GM12878 (cell line): ENCODE measurements at regions not wholly inside any gene's neighbourhood (a gene's known extent, or its start where the extent isn't known, plus 50 kb on each side); places are given as distances from the start of the nearest gene placed in this dataset.

Experiments used
- ATAC-seq: fragments of 200-7000 bp; cut with Tn5 transposase; 3 replicates; pipeline ENCODE4 v1.9.1; 2020; ENCODE audit warnings: mild to moderate bottlenecking, moderate library complexity
- BruUV-seq: library from RNA; stranded (reverse); fragments of 400-500 nt; replicated peaks from 2 replicates; lab custom pipeline; 2021; lab: Mats Ljungman, UMichigan
- CTCF ChIA-PET: fragments of 300-600 bp; sonication (Branson Sonifier 250); formaldehyde crosslinking; extraction: SDS; loops from one replicate; lab custom pipeline; 2021; ENCODE audit warnings: inconsistent platforms; lab: Yijun Ruan, JAX
- POLR2A ChIA-PET: fragments of 350-600 bp; formaldehyde crosslinking; extraction: SDS; loops from one replicate; lab custom pipeline; 2021; ENCODE audit warnings: inconsistent platforms; lab: Charles Lee
- RAD21 ChIA-PET: fragments of 300-600 bp; sonication (Branson Sonifier 250); formaldehyde crosslinking; loops from one replicate; lab custom pipeline; 2023; ENCODE audit warnings: antibody characterized with exemption; ENCODE audit not compliant: unreplicated experiment; lab: Charles Lee
- SMC1A ChIA-PET: fragments of 300-600 bp; sonication (Branson Sonifier 250); formaldehyde crosslinking; loops from one replicate; lab custom pipeline; 2023; ENCODE audit not compliant: unreplicated experiment, uncharacterized antibody; lab: Charles Lee
- DNase-seq: peaks from one replicate; pipeline ENCODE4 v3.0.0-alpha.2; 2011; ENCODE audit warnings: low read depth, low spot score
- FAIRE-seq: peaks from 3 replicates; lab custom pipeline; 2011; peaks lifted over from hg19 to GRCh38; lab: Jason Lieb, UNC
- H2AFZ ChIP-seq: 2 replicates; pipeline ENCODE4 v1.6.0; 2011; ENCODE audit warnings: low read depth, low read length, control low read depth; ENCODE audit not compliant: control insufficient read depth
- H3K27ac ChIP-seq: 2 replicates; pipeline ENCODE4 v1.5.1; 2011; ENCODE audit warnings: control low read depth; ENCODE audit not compliant: control insufficient read depth, insufficient read depth
- H3K27me3 ChIP-seq, 2 experiments: replicated peaks in 1 of 2; 2 replicates each; pipeline versions ENCODE4 v1.6.0 to v1.6.1; 2011; ENCODE audit warnings: low read length in 1 of 2; ENCODE audit not compliant: control insufficient read depth in 2 of 2, insufficient read depth in 2 of 2
- H3K36me3 ChIP-seq, 2 experiments: 2 replicates each; pipeline ENCODE4 v1.5.1; 2011; ENCODE audit warnings: low read length in 1 of 2; ENCODE audit not compliant: control insufficient read depth in 2 of 2, insufficient read depth in 2 of 2
- H3K4me1 ChIP-seq: 2 replicates; pipeline ENCODE4 v1.6.1; 2011; ENCODE audit warnings: mild to moderate bottlenecking, low read length, moderate library complexity, mixed read lengths; ENCODE audit not compliant: control insufficient read depth, insufficient read depth
- H3K4me2 ChIP-seq: 2 replicates; pipeline ENCODE4 v1.6.0; 2011; ENCODE audit warnings: control low read depth; ENCODE audit not compliant: control insufficient read depth, insufficient read depth
- H3K4me3 ChIP-seq: fragments of 200-600 bp; sonication (generic); 2 replicates; pipeline ENCODE4 v1.5.1; 2016
- H3K79me2 ChIP-seq: 2 replicates; pipeline ENCODE4 v1.6.0; 2011; ENCODE audit warnings: low read length; ENCODE audit not compliant: control insufficient read depth, insufficient read depth
- H3K9ac ChIP-seq: 2 replicates; pipeline ENCODE4 v1.8.0; 2011; ENCODE audit warnings: low read length, control low read depth, mixed read lengths; ENCODE audit not compliant: control insufficient read depth, insufficient read depth
- H3K9me3 ChIP-seq: replicated peaks from 3 replicates; pipeline ENCODE4 v1.5.1; 2011; ENCODE audit warnings: mild to moderate bottlenecking, low read length; ENCODE audit not compliant: control insufficient read depth, insufficient read depth
- H4K20me1 ChIP-seq: 2 replicates; pipeline ENCODE4 v1.6.0; 2011; ENCODE audit not compliant: control insufficient read depth, insufficient read depth
- ASH2L ChIP-seq: fragments of 300-600, 200-600 bp; sonication (generic); IDR thresholded peaks from 2 replicates; pipeline ENCODE4 v1.6.1; 2017; ENCODE audit warnings: low read depth, mild to moderate bottlenecking, borderline replicate concordance
- ATF7 ChIP-seq: fragments of 450-650 bp; IDR thresholded peaks from 2 replicates; pipeline ENCODE4 v1.6.1; 2016; ENCODE audit warnings: low read depth, mild to moderate bottlenecking
- BRCA1 ChIP-seq: IDR thresholded peaks from 2 replicates; pipeline ENCODE4 v1.6.1; 2011; ENCODE audit warnings: low read depth, low read length, improper control_type of control experiment
- DPF2 ChIP-seq: fragments of 450-650 bp; IDR thresholded peaks from 2 replicates; pipeline ENCODE4 v1.6.1; 2017; ENCODE audit warnings: mild to moderate bottlenecking
- KLF5 ChIP-seq: fragments of 450-650 bp; IDR thresholded peaks from 2 replicates; pipeline ENCODE4 v1.6.1; 2014; ENCODE audit warnings: mild to moderate bottlenecking; ENCODE audit not compliant: partially characterized antibody
- LARP7 ChIP-seq: fragments of 450-650 bp; IDR thresholded peaks from 2 replicates; pipeline ENCODE4 v1.6.1; 2017; ENCODE audit warnings: mild to moderate bottlenecking
- PAX8 ChIP-seq: fragments of 450-650 bp; IDR thresholded peaks from 2 replicates; pipeline ENCODE4 v1.6.1; 2017; ENCODE audit warnings: mild to moderate bottlenecking, moderate library complexity
- RAD21 ChIP-seq: IDR thresholded peaks from 2 replicates; pipeline ENCODE4 v1.6.1; 2011; ENCODE audit warnings: mild to moderate bottlenecking, low read depth, low read length, moderate library complexity; ENCODE audit not compliant: insufficient read depth
- SUPT20H ChIP-seq: IDR thresholded peaks from 2 replicates; pipeline ENCODE4 v1.6.1; 2011; ENCODE audit warnings: low read depth, mild to moderate bottlenecking, low read length, moderate library complexity, borderline replicate concordance; ENCODE audit not compliant: control insufficient read depth
- ZNF207 ChIP-seq: fragments of 450-650 bp; IDR thresholded peaks from 2 replicates; pipeline ENCODE4 v1.6.1; 2014; ENCODE audit warnings: antibody characterized with exemption, mild to moderate bottlenecking, borderline replicate concordance
- WGBS: methylation state at CpG from one replicate; pipeline ENCODE4 v1.1.6; 2016; ENCODE audit warnings: low lambda C conversion rate; ENCODE audit not compliant: insufficient replicate concordance, insufficient coverage; ENCODE audit errors: missing lambda C conversion rate; 5-methylcytosine and 5-hydroxymethylcytosine counted together
- in situ Hi-C: fragments of 300-500 bp; cut with MboI; formaldehyde crosslinking; loops from 9 replicates; pipeline ENCODE4 v1.14.3; 2018; ENCODE audit warnings: mixed read lengths
- intact Hi-C: fragments of 100-400 bp; cut with micrococcal nuclease; formaldehyde crosslinking; loops from one replicate; pipeline ENCODE4 v1.14.2; 2022; ENCODE audit not compliant: unreplicated experiment
- TF ChIP-seq, protein P1 (sequence below): fragments of 450-650 bp; IDR thresholded peaks from 2 replicates; pipeline ENCODE4 v1.6.1; 2016; ENCODE audit warnings: mild to moderate bottlenecking

DNA sequence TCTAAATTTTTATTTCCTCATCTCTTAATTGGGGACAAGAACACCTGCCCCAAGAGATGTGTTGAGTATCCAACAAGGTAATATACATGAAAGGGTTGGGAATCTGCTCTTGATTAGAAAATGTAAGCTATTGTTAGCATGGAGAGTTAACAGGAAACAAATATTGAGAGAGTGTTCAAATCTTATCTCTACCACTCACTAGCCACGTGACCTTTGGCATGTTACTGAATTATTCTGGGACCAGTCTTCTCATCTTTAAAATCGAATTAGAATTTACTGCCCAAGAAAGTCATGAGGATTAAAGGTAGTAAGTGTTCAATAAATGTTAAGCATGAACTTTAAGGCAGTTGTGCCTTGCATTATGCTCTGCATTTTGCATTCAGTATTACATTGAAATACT is 184.7 kb downstream of the MID1IP1 start:
- no peaks in the 10 kb centered on the region for H3K27me3 ChIP-seq
- ATAC-seq = no peak
- no peaks in the 10 kb centered on the region for H4K20me1 ChIP-seq
- no peak overlapping the region for H3K27ac ChIP-seq
- H3K4me1 ChIP-seq = no peaks in the 10 kb centered on the region
- RAD21 ChIA-PET = interaction anchor here (1.3 kb wide), 1 partner anchor 62 kb away, joined by 3 read pairs; no protein-coding TSS in a partner anchor
- no peak overlapping the region for H2AFZ ChIP-seq
- H3K36me3 ChIP-seq = no peaks in the 10 kb centered on the region
- no peaks in the 10 kb centered on the region for H3K79me2 ChIP-seq
- no peak overlapping the region for H3K9ac ChIP-seq
- FAIRE-seq = no peak
- no peak overlapping the region for H3K4me3 ChIP-seq
- no peak overlapping the region for H3K4me2 ChIP-seq
- WGBS = 15% methylated on average over 2 of the region's 2 CpGs
- CTCF ChIA-PET = interaction anchor here (0.7 to 2.5 kb wide), 3 partner anchors 218 to 507 kb away, joined by 3 to 23 read pairs (median 3); no protein-coding TSS in a partner anchor
- in situ Hi-C loops = no loop called here
- H3K9me3 ChIP-seq = no peaks in the 10 kb centered on the region
- POLR2A ChIA-PET = no interaction called here
- intact Hi-C loops = loop anchor here (1.0 to 5.0 kb wide), 8 partner anchors 63 to 321 kb away; partner anchors contain the start of gene MID1IP1
- BruUV-seq = no TSS peak
- DNase-seq = no peak
- no peak for TF ChIP-seq SUPT20H
- TF ChIP-seq ATF7 = no peak
- TF ChIP-seq DPF2 = no peak
- TF ChIP-seq LARP7 = no peak
- no peak for TF ChIP-seq KLF5
- TF ChIP-seq ZNF207 = no peak
- TF ChIP-seq, all 136 proteins: peak for 0
- SMC1A ChIA-PET = interaction anchor here (0.5 to 2.6 kb wide), 3 partner anchors 176 to 258 kb away, joined by 3 to 9 read pairs (median 3); no protein-coding TSS in a partner anchor

DNA sequence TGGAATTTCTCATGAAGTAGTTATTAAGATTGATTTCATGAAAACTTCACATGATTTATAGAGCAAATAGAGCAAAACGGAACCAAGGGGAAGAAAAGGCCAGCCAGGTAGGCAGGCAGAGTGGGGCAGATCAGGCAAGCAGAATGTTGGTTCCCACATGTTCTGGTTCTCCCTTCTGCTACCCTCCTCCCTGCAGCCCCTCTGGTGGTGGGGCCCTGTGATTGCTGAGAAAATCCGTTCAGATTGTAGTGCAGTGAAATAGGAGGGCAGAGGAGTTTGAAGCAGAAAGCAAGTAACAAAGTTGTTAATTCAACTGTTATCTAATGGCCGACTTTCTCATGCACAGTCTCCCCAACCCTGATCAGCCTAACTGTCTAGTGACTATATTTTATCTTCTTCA is 185.3 kb downstream of the MID1IP1 start:
- 20% methylated on average over 3 of the region's 3 CpGs for WGBS
- Histone ChIP-seq H3K4me1 (no peaks in the 10 kb centered on the region), H3K27me3 (no peaks in the 10 kb centered on the region), H2AFZ (no peak overlapping the region), H3K79me2 (no peaks in the 10 kb centered on the region), H3K27ac (no peak overlapping the region), H3K4me2 (no peak overlapping the region), H3K36me3 (no peaks in the 10 kb centered on the region), H3K9me3 (no peaks in the 10 kb centered on the region), H4K20me1 (no peaks in the 10 kb centered on the region), H3K4me3 (no peak overlapping the region), H3K9ac (no peak overlapping the region)
- ChIA-PET SMC1A (interaction anchor here (0.5 to 2.6 kb wide), 7 partner anchors 14 to 259 kb away, joined by 3 to 9 read pairs (median 3); no protein-coding TSS in a partner anchor), RAD21 (interaction anchor here (0.8 to 1.4 kb wide), 4 partner anchors 63 to 187 kb away, joined by 3 to 5 read pairs (median 4); no protein-coding TSS in a partner anchor), POLR2A (no interaction called here), CTCF (interaction anchor here (0.7 to 2.5 kb wide), 5 partner anchors 219 to 507 kb away, joined by 3 to 23 read pairs (median 3); no protein-coding TSS in a partner anchor)
- no peak for FAIRE-seq
- BruUV-seq = no TSS peak
- TF ChIP-seq BRCA1 = no peak
- TF ChIP-seq, protein P1, sequence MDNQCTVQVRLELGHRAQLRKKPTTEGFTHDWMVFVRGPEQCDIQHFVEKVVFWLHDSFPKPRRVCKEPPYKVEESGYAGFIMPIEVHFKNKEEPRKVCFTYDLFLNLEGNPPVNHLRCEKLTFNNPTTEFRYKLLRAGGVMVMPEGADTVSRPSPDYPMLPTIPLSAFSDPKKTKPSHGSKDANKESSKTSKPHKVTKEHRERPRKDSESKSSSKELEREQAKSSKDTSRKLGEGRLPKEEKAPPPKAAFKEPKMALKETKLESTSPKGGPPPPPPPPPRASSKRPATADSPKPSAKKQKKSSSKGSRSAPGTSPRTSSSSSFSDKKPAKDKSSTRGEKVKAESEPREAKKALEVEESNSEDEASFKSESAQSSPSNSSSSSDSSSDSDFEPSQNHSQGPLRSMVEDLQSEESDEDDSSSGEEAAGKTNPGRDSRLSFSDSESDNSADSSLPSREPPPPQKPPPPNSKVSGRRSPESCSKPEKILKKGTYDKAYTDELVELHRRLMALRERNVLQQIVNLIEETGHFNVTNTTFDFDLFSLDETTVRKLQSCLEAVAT = no peak
- TF ChIP-seq ASH2L = no peak
- TF ChIP-seq RAD21 = 0 out of 2 replicates have a peak, but pooled peaks have one; percentile 2
- TF ChIP-seq PAX8 = no peak
- intact Hi-C loops = loop anchor here (2.0 to 5.0 kb wide), 3 partner anchors 180 to 256 kb away; no protein-coding TSS in a partner anchor
- no peak for DNase-seq
- ATAC-seq = peak; percentile 25; the same call in 1 of the 3 replicates
- in situ Hi-C loops = no loop called here
